ENCODE measurements at regions not wholly inside any gene's neighbourhood (a gene's known extent, or its start where the extent isn't known, plus 50 kb on each side); places are given as distances from the start of the nearest gene placed in this dataset.

GRCh38 chr1:96969656-96970163 is 248.1 kb downstream of the PTBP2 start:
- no peak for TF ChIP-seq CTCF (IDR thresholded peaks at IDR 0.05)
- TF ChIP-seq POLR2A (IDR thresholded peaks at IDR 0.05) = no peak
